ENCODE measurements at regions not wholly inside any gene's neighbourhood (a gene's known extent, or its start where the extent isn't known, plus 50 kb on each side); places are given as distances from the start of the nearest gene placed in this dataset.
"Not testable (repeated sequence)": the region's sequence is repeated elsewhere in the genome, so short reads cannot be mapped to it uniquely, and the experiment has no call there.

DNA sequence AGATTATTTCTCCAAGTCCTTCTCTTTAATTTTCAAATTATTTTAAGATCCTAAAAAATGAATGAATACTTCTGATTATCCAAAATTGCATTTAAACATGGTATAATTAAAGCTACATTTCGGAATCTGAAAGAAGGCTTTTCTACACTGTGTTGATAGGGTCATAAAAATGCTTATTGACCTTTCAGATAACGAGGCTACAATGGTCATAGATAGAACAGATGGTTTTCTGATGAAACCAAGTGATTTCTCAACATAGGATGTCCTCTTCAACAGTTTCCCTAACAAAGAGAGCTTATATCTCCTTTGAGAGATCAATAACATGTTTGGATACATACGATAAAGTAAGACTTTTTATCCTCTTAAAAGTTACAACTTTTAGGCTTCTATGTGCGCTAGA, 201.1 kb downstream of the PTH2R start:
- POLR2A ChIA-PET (ENCODE audit: unreplicated experiment), result no interaction called here
- H3K4me3 ChIP-seq (ENCODE audit: low read length), result no peak overlapping the region
- H3K9me2 ChIP-seq (replicated peaks; ENCODE audit: low read length), result no peaks in the 10 kb centered on the region
- no peaks in the 10 kb centered on the region for H3F3A ChIP-seq (ENCODE audit: low read length, unreplicated experiment)
- H3K36me3 ChIP-seq (ENCODE audit: low read depth, low read length), result no peaks in the 10 kb centered on the region
- TF ChIP-seq EZH2 (IDR thresholded peaks at IDR 0.05; ENCODE audit: low read length, unreplicated experiment), result no peak
- TF ChIP-seq, protein P1, sequence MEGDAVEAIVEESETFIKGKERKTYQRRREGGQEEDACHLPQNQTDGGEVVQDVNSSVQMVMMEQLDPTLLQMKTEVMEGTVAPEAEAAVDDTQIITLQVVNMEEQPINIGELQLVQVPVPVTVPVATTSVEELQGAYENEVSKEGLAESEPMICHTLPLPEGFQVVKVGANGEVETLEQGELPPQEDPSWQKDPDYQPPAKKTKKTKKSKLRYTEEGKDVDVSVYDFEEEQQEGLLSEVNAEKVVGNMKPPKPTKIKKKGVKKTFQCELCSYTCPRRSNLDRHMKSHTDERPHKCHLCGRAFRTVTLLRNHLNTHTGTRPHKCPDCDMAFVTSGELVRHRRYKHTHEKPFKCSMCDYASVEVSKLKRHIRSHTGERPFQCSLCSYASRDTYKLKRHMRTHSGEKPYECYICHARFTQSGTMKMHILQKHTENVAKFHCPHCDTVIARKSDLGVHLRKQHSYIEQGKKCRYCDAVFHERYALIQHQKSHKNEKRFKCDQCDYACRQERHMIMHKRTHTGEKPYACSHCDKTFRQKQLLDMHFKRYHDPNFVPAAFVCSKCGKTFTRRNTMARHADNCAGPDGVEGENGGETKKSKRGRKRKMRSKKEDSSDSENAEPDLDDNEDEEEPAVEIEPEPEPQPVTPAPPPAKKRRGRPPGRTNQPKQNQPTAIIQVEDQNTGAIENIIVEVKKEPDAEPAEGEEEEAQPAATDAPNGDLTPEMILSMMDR (conservative IDR thresholded peaks at IDR 0.05; ENCODE audit: low read depth, low read length), result no peak
- no peak for TF ChIP-seq EZH2phosphoT487 (IDR thresholded peaks at IDR 0.05; ENCODE audit: borderline replicate concordance, low read length)
- H3K4me2 ChIP-seq (ENCODE audit: low read length), result no peak overlapping the region
- H3K9me3 ChIP-seq (ENCODE audit: low read length), result no peaks in the 10 kb centered on the region
- CTCF ChIA-PET, result no interaction called here
- H3K9ac ChIP-seq (ENCODE audit: low read length), result no peak overlapping the region
- intact Hi-C loops (cut with micrococcal nuclease), result no loop called here
- no peaks in the 10 kb centered on the region for H4K20me1 ChIP-seq (ENCODE audit: low read length)
- BruUV-seq (replicated peaks), result no TSS peak
- H3K79me2 ChIP-seq (ENCODE audit: low read length), result no peaks in the 10 kb centered on the region
- no peak overlapping the region for H3K27ac ChIP-seq (ENCODE audit: low read length)
- no peak for ATAC-seq
- no peaks in the 10 kb centered on the region for H3K27me3 ChIP-seq (ENCODE audit: low read length)
- no peaks in the 10 kb centered on the region for H3K4me1 ChIP-seq (ENCODE audit: insufficient read depth, low read length)
- DNase-seq, result no peak
- H2AFZ ChIP-seq (ENCODE audit: low read length), result no peak overlapping the region

DNA sequence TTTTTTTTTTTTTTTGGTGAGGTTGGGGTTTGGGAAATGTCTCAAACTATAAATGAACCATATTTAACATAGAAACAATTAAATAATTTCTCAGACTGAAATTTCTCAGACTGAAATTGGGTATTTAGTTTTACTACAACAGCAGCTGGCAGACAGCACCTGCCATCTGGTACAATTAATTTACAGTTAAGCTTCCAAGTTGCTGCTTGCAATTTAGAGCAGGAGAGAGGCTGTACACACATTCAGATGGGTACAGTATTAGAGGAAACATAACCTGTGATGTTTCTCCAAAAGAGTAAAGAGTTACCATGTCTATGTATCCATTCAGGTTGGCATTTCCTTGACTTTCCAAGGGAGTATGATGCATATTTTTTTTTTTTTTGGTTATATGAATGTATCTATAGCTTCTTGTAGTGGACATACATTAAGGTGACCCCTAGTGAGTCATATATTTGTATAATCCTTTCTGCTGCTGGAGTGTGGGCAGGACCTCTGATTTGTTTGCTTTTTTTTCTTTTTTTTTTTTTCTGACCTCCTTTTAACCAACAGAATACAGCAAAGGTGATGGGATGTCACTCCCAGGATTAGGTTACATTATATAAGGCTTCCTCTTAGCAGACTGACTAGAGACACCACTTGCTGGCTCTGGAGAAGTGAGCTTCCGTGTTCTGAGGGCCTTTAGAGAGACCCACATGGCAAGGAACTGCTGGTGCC, 201.7 kb downstream of the PTH2R start:
- POLR2A ChIA-PET (ENCODE audit: unreplicated experiment), result no interaction called here
- no peaks in the 10 kb centered on the region for H3K36me3 ChIP-seq (ENCODE audit: low read depth, low read length)
- intact Hi-C loops (cut with micrococcal nuclease), result no loop called here
- no TSS peak for BruUV-seq (replicated peaks)
- ATAC-seq, result no peak
- H3K9me3 ChIP-seq (ENCODE audit: low read length), result no peaks in the 10 kb centered on the region
- no peaks in the 10 kb centered on the region for H3K79me2 ChIP-seq (ENCODE audit: low read length)
- no peaks in the 10 kb centered on the region for H3K27me3 ChIP-seq (ENCODE audit: low read length)
- CTCF ChIA-PET, result no interaction called here
- no peak for TF ChIP-seq EZH2phosphoT487 (IDR thresholded peaks at IDR 0.05; ENCODE audit: borderline replicate concordance, low read length)
- TF ChIP-seq EZH2 (IDR thresholded peaks at IDR 0.05; ENCODE audit: low read length, unreplicated experiment), result no peak
- TF ChIP-seq, protein P1 (conservative IDR thresholded peaks at IDR 0.05; ENCODE audit: low read depth, low read length), result no peak
- no peak overlapping the region for H3K4me2 ChIP-seq (ENCODE audit: low read length)
- no peak overlapping the region for H2AFZ ChIP-seq (ENCODE audit: low read length)
- H3K9ac ChIP-seq (ENCODE audit: low read length), result no peak overlapping the region
- H3K4me1 ChIP-seq (ENCODE audit: insufficient read depth, low read length), result no peaks in the 10 kb centered on the region
- no peak overlapping the region for H3K27ac ChIP-seq (ENCODE audit: low read length)
- no peaks in the 10 kb centered on the region for H3K9me2 ChIP-seq (replicated peaks; ENCODE audit: low read length)
- no peaks in the 10 kb centered on the region for H4K20me1 ChIP-seq (ENCODE audit: low read length)
- no peak overlapping the region for H3K4me3 ChIP-seq (ENCODE audit: low read length)
- H3F3A ChIP-seq (ENCODE audit: low read length, unreplicated experiment), result no peaks in the 10 kb centered on the region
- DNase-seq, result peak; percentile 2

DNA sequence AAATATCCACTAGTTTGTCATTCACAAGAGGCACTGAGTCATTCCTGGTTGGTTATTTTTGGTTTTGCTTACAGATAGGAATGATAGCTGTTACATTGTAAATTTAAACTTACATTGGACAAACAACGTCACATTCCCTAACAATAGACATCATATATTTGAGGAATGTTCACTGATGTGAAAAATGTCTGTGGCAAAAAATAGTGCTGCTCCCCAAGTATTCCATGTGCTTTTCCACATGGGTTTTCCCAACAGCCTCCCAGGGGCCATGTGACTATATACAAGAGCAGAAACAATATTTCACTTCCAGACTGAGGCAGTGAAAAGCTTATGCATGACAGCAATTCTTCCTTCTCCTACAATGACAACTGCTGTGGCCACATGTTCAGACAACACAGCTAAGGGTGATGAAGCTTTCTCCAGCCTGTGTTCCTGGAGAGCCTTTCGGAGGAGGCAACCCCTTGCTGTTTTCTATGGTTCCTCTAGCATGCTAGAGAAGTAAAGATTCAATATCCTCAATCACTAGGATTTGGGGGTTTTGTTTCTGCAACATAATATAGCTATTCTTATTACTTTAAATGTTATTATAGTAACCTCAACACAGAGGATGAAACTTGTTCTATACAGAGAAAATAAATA, 202.7 kb downstream of the PTH2R start:
- Histone ChIP-seq H4K20me1 (ENCODE audit: low read length) (no peaks in the 10 kb centered on the region), H3K4me2 (ENCODE audit: low read length) (no peak overlapping the region), H3K9me3 (ENCODE audit: low read length) (no peaks in the 10 kb centered on the region), H2AFZ (ENCODE audit: low read length) (no peak overlapping the region), H3K9ac (ENCODE audit: low read length) (no peak overlapping the region), H3K9me2 (replicated peaks; ENCODE audit: low read length) (no peaks in the 10 kb centered on the region), H3K4me1 (ENCODE audit: insufficient read depth, low read length) (no peaks in the 10 kb centered on the region), H3F3A (ENCODE audit: low read length, unreplicated experiment) (no peaks in the 10 kb centered on the region), H3K36me3 (ENCODE audit: low read depth, low read length) (no peaks in the 10 kb centered on the region), H3K79me2 (ENCODE audit: low read length) (no peaks in the 10 kb centered on the region), H3K4me3 (ENCODE audit: low read length) (no peak overlapping the region), H3K27ac (ENCODE audit: low read length) (no peak overlapping the region), H3K27me3 (ENCODE audit: low read length) (no peaks in the 10 kb centered on the region)
- no peak for DNase-seq
- no peak for TF ChIP-seq EZH2phosphoT487 (IDR thresholded peaks at IDR 0.05; ENCODE audit: borderline replicate concordance, low read length)
- TF ChIP-seq, protein P1 (conservative IDR thresholded peaks at IDR 0.05; ENCODE audit: low read depth, low read length), result no peak
- TF ChIP-seq EZH2 (IDR thresholded peaks at IDR 0.05; ENCODE audit: low read length, unreplicated experiment), result no peak
- ATAC-seq, result no peak
- intact Hi-C loops (cut with micrococcal nuclease), result no loop called here
- CTCF ChIA-PET, result no interaction called here
- BruUV-seq (replicated peaks), result no TSS peak
- POLR2A ChIA-PET (ENCODE audit: unreplicated experiment), result no interaction called here

DNA sequence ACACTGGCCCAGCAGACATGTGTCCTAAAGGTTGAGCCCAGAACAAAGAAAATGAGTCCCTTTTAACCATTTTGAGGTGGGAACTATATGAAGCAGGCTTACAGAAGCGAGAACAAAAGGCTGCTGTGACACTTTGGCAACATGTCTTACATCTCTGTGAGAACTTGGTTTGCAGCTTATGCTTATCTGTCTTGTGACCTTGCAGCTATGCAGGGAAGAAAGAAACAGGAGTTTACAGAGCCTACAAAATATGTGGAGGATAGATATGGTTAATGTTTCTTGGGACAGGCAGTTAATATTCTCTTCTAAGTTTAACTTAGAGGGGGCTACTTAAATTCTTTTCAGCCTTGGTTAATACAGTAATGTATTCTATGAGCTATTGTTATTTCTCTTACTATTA, 209.1 kb downstream of the PTH2R start:
- POLR2A ChIA-PET (ENCODE audit: unreplicated experiment); H3K4me3 ChIP-seq (ENCODE audit: low read length); H3K79me2 ChIP-seq (ENCODE audit: low read length); H3K9me2 ChIP-seq (replicated peaks; ENCODE audit: low read length); H3K27ac ChIP-seq (ENCODE audit: low read length); H3K4me2 ChIP-seq (ENCODE audit: low read length); H3K9me3 ChIP-seq (ENCODE audit: low read length); H2AFZ ChIP-seq (ENCODE audit: low read length); H4K20me1 ChIP-seq (ENCODE audit: low read length); H3K36me3 ChIP-seq (ENCODE audit: low read depth, low read length); intact Hi-C loops (cut with micrococcal nuclease); H3K27me3 ChIP-seq (ENCODE audit: low read length); H3K4me1 ChIP-seq (ENCODE audit: insufficient read depth, low read length); DNase-seq; CTCF ChIA-PET; H3K9ac ChIP-seq (ENCODE audit: low read length); BruUV-seq (replicated peaks); ATAC-seq; H3F3A ChIP-seq (ENCODE audit: low read length, unreplicated experiment): not testable (repeated sequence)

Measured in PC-3 (cell line).